H1 (cell line): ENCODE measurements at regions not wholly inside any gene's neighbourhood (a gene's known extent, or its start where the extent isn't known, plus 50 kb on each side); places are given as distances from the start of the nearest gene placed in this dataset.

Experiments
- CEBPB ChIP-seq: IDR thresholded peaks from 2 replicates; pipeline ENCODE4 v1.6.1; 2012; ENCODE audit warnings: low read depth, low read length
- CHD1 ChIP-seq: IDR thresholded peaks from 2 replicates; pipeline ENCODE4 v1.6.1; 2012; ENCODE audit warnings: low read depth, low read length, improper control_type of control experiment
- CREB1 ChIP-seq: IDR thresholded peaks from 2 replicates; pipeline ENCODE4 v1.6.1; 2012; ENCODE audit warnings: inconsistent platforms
- CTCF ChIP-seq, 3 experiments: IDR thresholded peaks; 1 replicate in 2 of 3; 2 replicates in 1 of 3; pipeline versions ENCODE4 v1.5.1 to v1.6.1; 2011; ENCODE audit warnings: low read length in 3 of 3, mild to moderate bottlenecking in 3 of 3, inconsistent platforms in 2 of 3, low read depth in 1 of 3, moderate library complexity in 1 of 3; ENCODE audit not compliant: insufficient read depth in 1 of 3; ENCODE audit errors: control extremely low read depth in 1 of 3
- EZH2 ChIP-seq: fragments of 200-600 bp; sonication (generic); IDR thresholded peaks from 2 replicates; pipeline ENCODE4 v1.7.1; 2012; ENCODE audit warnings: low read depth, mild to moderate bottlenecking, moderate library complexity, low read length, inconsistent platforms; ENCODE audit not compliant: severe bottlenecking
- HDAC2 ChIP-seq, 2 experiments: fragments of 300-600 bp in 1 of 2; sonication (generic) in 1 of 2; IDR thresholded peaks; 2 replicates each; pipeline ENCODE4 v1.6.1; 2011 to 2012; ENCODE audit warnings: low read depth in 2 of 2, low read length in 2 of 2, mild to moderate bottlenecking in 2 of 2, moderate library complexity in 2 of 2, borderline replicate concordance in 1 of 2, inconsistent platforms in 1 of 2
- HDAC6 ChIP-seq: IDR thresholded peaks from one replicate; pipeline ENCODE4 v1.7.1; 2012; ENCODE audit warnings: low read depth, mild to moderate bottlenecking, inconsistent platforms, low read length, moderate library complexity
- POLR2A ChIP-seq, 2 experiments: IDR thresholded peaks; 1 replicate in 1 of 2; 2 replicates in 1 of 2; pipeline ENCODE4 v1.6.1; 2011; ENCODE audit warnings: low read depth in 2 of 2, low read length in 2 of 2, mild to moderate bottlenecking in 2 of 2; ENCODE audit errors: control extremely low read depth in 1 of 2
- SP1 ChIP-seq: IDR thresholded peaks from 2 replicates; pipeline ENCODE4 v1.6.1; 2011; ENCODE audit warnings: low read depth, low read length
- SRF ChIP-seq: IDR thresholded peaks from 2 replicates; pipeline ENCODE4 v1.6.1; 2011; ENCODE audit warnings: mild to moderate bottlenecking, low read depth, low read length, moderate library complexity
- ZNF274 ChIP-seq: IDR thresholded peaks from 2 replicates; pipeline ENCODE4 v1.7.0; 2012; ENCODE audit warnings: low read length, borderline replicate concordance; ENCODE audit errors: extremely low read depth

GRCh38 chr12:59096246-59096645 is 175.9 kb upstream of the LRIG3 start:
- TF ChIP-seq CREB1, result no peak
- TF ChIP-seq CTCF (IDR thresholded peaks at IDR 0.05; ENCODE audit: control extremely low read depth in 1 of 3, insufficient read depth in 1 of 3, low read depth in 1 of 3, low read length in 3 of 3), result no peak
- no peak for TF ChIP-seq SRF
- TF ChIP-seq EZH2, result no peak
- TF ChIP-seq HDAC6, result no peak
- no peak for TF ChIP-seq ZNF274
- TF ChIP-seq SP1, result no peak
- no peak for TF ChIP-seq CEBPB
- no peak for TF ChIP-seq POLR2A (IDR thresholded peaks at IDR 0.05; ENCODE audit: control extremely low read depth in 1 of 2, low read depth in 2 of 2, low read length in 2 of 2)
- TF ChIP-seq HDAC2 (IDR thresholded peaks at IDR 0.05; ENCODE audit: borderline replicate concordance in 1 of 2, low read depth in 2 of 2, low read length in 2 of 2), result no peak
- TF ChIP-seq CHD1, result no peak
